Hematopoietic multipotent progenitor cell treated with erythropoietin and hydrocortisone succinate and interleukin-3 and kit ligand, for 4 days (in vitro differentiated cells): ENCODE measurements at regions not wholly inside any gene's neighbourhood (a gene's known extent, or its start where the extent isn't known, plus 50 kb on each side); places are given as distances from the start of the nearest gene placed in this dataset.
"Not testable (repeated sequence)": the region's sequence is repeated elsewhere in the genome, so short reads cannot be mapped to it uniquely, and the experiment has no call there.

ENCODE experiments used
- DNase-seq: peaks from one replicate; pipeline ENCODE4 v3.0.0-alpha.2; 2015

GRCh38 chr4:38338939-38339338, 325.1 kb upstream of the KLF3 start:
- DNase-seq, result not testable (repeated sequence)

GRCh38 chr4:38343608-38344007, 320.4 kb upstream of the KLF3 start:
- no peak for DNase-seq

GRCh38 chr4:38344929-38345328, 319.1 kb upstream of the KLF3 start:
- DNase-seq, result no peak

- DNase-seq, result peak; percentile 52
Measured at GRCh38 chr4:38347251-38347650, 316.7 kb upstream of the KLF3 start.

- DNase-seq, result no peak
Measured at GRCh38 chr4:38354421-38354820, 309.6 kb upstream of the KLF3 start.

GRCh38 chr4:38354872-38355271, 309.1 kb upstream of the KLF3 start:
- no peak for DNase-seq

GRCh38 chr4:38356686-38357085, 307.3 kb upstream of the KLF3 start:
- no peak for DNase-seq

- no peak for DNase-seq
Measured at GRCh38 chr4:38357546-38357945, 306.5 kb upstream of the KLF3 start.

- no peak for DNase-seq
Measured at GRCh38 chr4:38359113-38359512, 304.9 kb upstream of the KLF3 start.

- no peak for DNase-seq
Measured at GRCh38 chr4:38360201-38360600, 303.8 kb upstream of the KLF3 start.

GRCh38 chr4:38364383-38364963, 299.5 kb upstream of the KLF3 start:
- no peak for DNase-seq

- no peak for DNase-seq
Measured at GRCh38 chr4:38365261-38365660, 298.7 kb upstream of the KLF3 start.

- no peak for DNase-seq
Measured at GRCh38 chr4:38365748-38366310, 298.2 kb upstream of the KLF3 start.

GRCh38 chr4:38366456-38366855, 297.5 kb upstream of the KLF3 start:
- peak; percentile 35 for DNase-seq

GRCh38 chr4:38366997-38367396, 297.0 kb upstream of the KLF3 start:
- DNase-seq, result no peak

- DNase-seq, result no peak
Measured at GRCh38 chr4:38367642-38368174, 296.3 kb upstream of the KLF3 start.

GRCh38 chr4:38368613-38369012, 295.4 kb upstream of the KLF3 start:
- no peak for DNase-seq

- no peak for DNase-seq
Measured at GRCh38 chr4:38371391-38371851, 292.6 kb upstream of the KLF3 start.

GRCh38 chr4:38373375-38373774, 290.6 kb upstream of the KLF3 start:
- DNase-seq, result no peak

- DNase-seq, result no peak
Measured at GRCh38 chr4:38377195-38377594, 286.8 kb upstream of the KLF3 start.

GRCh38 chr4:38378478-38378877, 285.5 kb upstream of the KLF3 start:
- no peak for DNase-seq

- no peak for DNase-seq
Measured at GRCh38 chr4:38381788-38382187, 282.2 kb upstream of the KLF3 start.

GRCh38 chr4:38382520-38382919, 281.5 kb upstream of the KLF3 start:
- peak; percentile 77 for DNase-seq

GRCh38 chr4:38383646-38384121, 280.3 kb upstream of the KLF3 start:
- DNase-seq, result no peak
